SK-N-SH (cell line): ENCODE measurements at regions not wholly inside any gene's neighbourhood (a gene's known extent, or its start where the extent isn't known, plus 50 kb on each side); places are given as distances from the start of the nearest gene placed in this dataset.

Experiments used
- CHD2 ChIP-seq: fragments of 150-350 bp; IDR thresholded peaks from 2 replicates; pipeline ENCODE4 v1.6.1; 2018; ENCODE audit warnings: low read length; ENCODE audit not compliant: partially characterized antibody
- CTCF ChIP-seq: fragments of 200-600 bp; sonication (generic); IDR thresholded peaks from 2 replicates; pipeline ENCODE4 v1.6.1; 2017; ENCODE audit warnings: antibody characterized with exemption, mild to moderate bottlenecking, moderate library complexity
- FOXM1 ChIP-seq: IDR thresholded peaks from 2 replicates; pipeline ENCODE4 v1.4.0; 2012; ENCODE audit warnings: low read depth, mild to moderate bottlenecking
- JUND ChIP-seq: IDR thresholded peaks from 2 replicates; pipeline ENCODE4 v1.4.0; 2012
- POLR2AphosphoS5 ChIP-seq: IDR thresholded peaks from 2 replicates; pipeline ENCODE4 v1.6.1; 2012; ENCODE audit warnings: low read depth, low read length
- RFX5 ChIP-seq: IDR thresholded peaks from 2 replicates; pipeline ENCODE4 v1.6.1; 2012; ENCODE audit warnings: mild to moderate bottlenecking, improper control_type of control experiment, low read length
- RXRA ChIP-seq: IDR thresholded peaks from 2 replicates; pipeline ENCODE4 v1.4.0; 2012; ENCODE audit warnings: low read depth, mild to moderate bottlenecking, borderline replicate concordance
- TAF1 ChIP-seq: IDR thresholded peaks from 2 replicates; pipeline ENCODE4 v1.6.1; 2012; ENCODE audit warnings: low read depth, mild to moderate bottlenecking, low read length, moderate library complexity, borderline replicate concordance
- TF ChIP-seq, protein P1 (sequence below): IDR thresholded peaks from 2 replicates; pipeline ENCODE4 v1.4.0; 2012; ENCODE audit warnings: low read depth

DNA sequence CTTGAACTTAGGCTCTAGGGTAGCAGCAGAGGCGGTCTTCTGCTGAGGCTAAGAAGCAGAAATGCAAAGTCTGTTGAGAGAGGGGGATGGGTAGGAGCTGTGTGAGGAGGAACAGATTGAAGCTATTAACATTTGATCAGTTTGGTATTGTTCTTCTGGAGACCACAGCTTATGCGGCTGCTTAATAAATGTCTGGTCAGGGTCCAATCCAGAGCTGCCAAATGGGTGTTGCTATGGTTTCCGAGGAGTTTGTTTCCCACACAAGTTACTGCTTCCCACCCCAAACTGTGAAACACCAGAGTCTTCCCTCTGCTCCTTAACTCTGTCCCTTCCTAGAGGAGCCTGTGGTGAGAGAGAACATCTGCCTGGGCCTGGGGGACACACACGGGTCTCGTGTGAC is 142.2 kb upstream of the KLF4 start:
- TF ChIP-seq CTCF: no peak
- no peak for TF ChIP-seq POLR2AphosphoS5
- TF ChIP-seq TAF1: no peak
- no peak for TF ChIP-seq JUND
- TF ChIP-seq FOXM1: no peak
- no peak for TF ChIP-seq RXRA
- no peak for TF ChIP-seq CHD2
- no peak for TF ChIP-seq RFX5
- TF ChIP-seq, protein P1, sequence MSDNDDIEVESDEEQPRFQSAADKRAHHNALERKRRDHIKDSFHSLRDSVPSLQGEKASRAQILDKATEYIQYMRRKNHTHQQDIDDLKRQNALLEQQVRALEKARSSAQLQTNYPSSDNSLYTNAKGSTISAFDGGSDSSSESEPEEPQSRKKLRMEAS: no peak
